Osteoblast (primary cell): ENCODE measurements at regions not wholly inside any gene's neighbourhood (a gene's known extent, or its start where the extent isn't known, plus 50 kb on each side); places are given as distances from the start of the nearest gene placed in this dataset.

ENCODE experiments used
- DNase-seq: peaks from one replicate; pipeline ENCODE4 v3.0.0; 2011; ENCODE audit warnings: low spot score, mixed read lengths; ENCODE audit not compliant: insufficient read length; ENCODE audit errors: missing footprints
- H2AFZ ChIP-seq: 2 replicates; pipeline ENCODE4 v1.6.0; 2011; ENCODE audit warnings: mild to moderate bottlenecking, low read length
- H3K27ac ChIP-seq: 2 replicates; pipeline ENCODE4 v1.5.1; 2011; ENCODE audit warnings: mild to moderate bottlenecking, low read depth, low read length, moderate library complexity
- H3K27me3 ChIP-seq: 2 replicates; pipeline ENCODE4 v1.6.0; 2012; ENCODE audit warnings: mild to moderate bottlenecking, control low read depth, inconsistent platforms, low read length, moderate library complexity; ENCODE audit not compliant: insufficient read depth
- H3K36me3 ChIP-seq: 2 replicates; pipeline ENCODE4 v1.5.1; 2011; ENCODE audit warnings: mild to moderate bottlenecking, low read length, control low read depth, moderate library complexity; ENCODE audit not compliant: insufficient read depth
- H3K4me1 ChIP-seq: 2 replicates; pipeline ENCODE4 v1.5.1; 2011; ENCODE audit warnings: mild to moderate bottlenecking, low read length, control low read depth, moderate library complexity; ENCODE audit not compliant: insufficient read depth
- H3K4me2 ChIP-seq: 2 replicates; pipeline ENCODE4 v1.6.0; 2011; ENCODE audit warnings: mild to moderate bottlenecking, low read length; ENCODE audit not compliant: insufficient read depth
- H3K4me3 ChIP-seq: fragments of 200-600 bp; sonication (generic); 3 replicates; pipeline ENCODE4 v1.5.1; 2012; ENCODE audit warnings: mild to moderate bottlenecking, low read length, inconsistent platforms; ENCODE audit not compliant: insufficient read depth
- H3K79me2 ChIP-seq: 2 replicates; pipeline ENCODE4 v1.6.0; 2012; ENCODE audit warnings: mild to moderate bottlenecking, low read length, control low read depth, inconsistent platforms; ENCODE audit not compliant: insufficient read depth
- H3K9me3 ChIP-seq: 2 replicates; pipeline ENCODE4 v1.5.1; 2011; ENCODE audit warnings: low read depth, low read length, control low read depth
- H4K20me1 ChIP-seq: 2 replicates; pipeline ENCODE4 v1.6.0; 2012; ENCODE audit warnings: mild to moderate bottlenecking, low read length, control low read depth; ENCODE audit not compliant: insufficient read depth
- CTCF ChIP-seq: IDR thresholded peaks from 2 replicates; pipeline ENCODE4 v1.5.1; 2011; ENCODE audit warnings: mild to moderate bottlenecking, low read depth, low read length, moderate library complexity; ENCODE audit errors: extremely low read depth

GRCh38 chrX:37943554-37944344, 62.6 kb upstream of the SYTL5 start:
- no peaks in the 10 kb centered on the region for H3K4me1 ChIP-seq
- no peak for TF ChIP-seq CTCF
- H3K4me2 ChIP-seq, result no peak overlapping the region
- no peaks in the 10 kb centered on the region for H3K36me3 ChIP-seq
- no peak overlapping the region for H3K27ac ChIP-seq
- DNase-seq, result no peak
- H3K9me3 ChIP-seq, result no peaks in the 10 kb centered on the region
- H3K27me3 ChIP-seq, result no peaks in the 10 kb centered on the region
- H2AFZ ChIP-seq, result no peak overlapping the region
- H4K20me1 ChIP-seq, result no peaks in the 10 kb centered on the region
- H3K4me3 ChIP-seq, result no peak overlapping the region
- H3K79me2 ChIP-seq, result no peaks in the 10 kb centered on the region

- H3K4me2 ChIP-seq, result no peak overlapping the region
- no peak for DNase-seq
- no peak overlapping the region for H2AFZ ChIP-seq
- no peak overlapping the region for H3K27ac ChIP-seq
- H3K79me2 ChIP-seq, result no peaks in the 10 kb centered on the region
- no peaks in the 10 kb centered on the region for H4K20me1 ChIP-seq
- no peaks in the 10 kb centered on the region for H3K4me1 ChIP-seq
- H3K27me3 ChIP-seq, result no peaks in the 10 kb centered on the region
- no peaks in the 10 kb centered on the region for H3K9me3 ChIP-seq
- H3K4me3 ChIP-seq, result no peak overlapping the region
- TF ChIP-seq CTCF, result no peak
- H3K36me3 ChIP-seq, result no peaks in the 10 kb centered on the region
These were observed 60.2 kb upstream of the SYTL5 start for GRCh38 chrX:37946197-37946596.

- Histone ChIP-seq H2AFZ (no peak overlapping the region), H3K36me3 (no peaks in the 10 kb centered on the region), H3K27me3 (no peaks in the 10 kb centered on the region), H3K4me2 (no peak overlapping the region), H4K20me1 (no peaks in the 10 kb centered on the region), H3K4me1 (peaks cover 4% of the 10 kb centered on the region), H3K79me2 (no peaks in the 10 kb centered on the region), H3K4me3 (no peak overlapping the region), H3K9me3 (no peaks in the 10 kb centered on the region), H3K27ac (no peak overlapping the region)
- no peak for DNase-seq
- no peak for TF ChIP-seq CTCF
These were observed 51.1 kb upstream of the SYTL5 start for GRCh38 chrX:37955273-37955672.

- peaks cover 4% of the 10 kb centered on the region for H3K4me1 ChIP-seq
- H2AFZ ChIP-seq, result no peak overlapping the region
- no peaks in the 10 kb centered on the region for H3K27me3 ChIP-seq
- no peak for TF ChIP-seq CTCF
- H3K36me3 ChIP-seq, result no peaks in the 10 kb centered on the region
- no peaks in the 10 kb centered on the region for H3K9me3 ChIP-seq
- H3K27ac ChIP-seq, result no peak overlapping the region
- no peak overlapping the region for H3K4me2 ChIP-seq
- H4K20me1 ChIP-seq, result no peaks in the 10 kb centered on the region
- DNase-seq, result no peak
- H3K4me3 ChIP-seq, result no peak overlapping the region
- H3K79me2 ChIP-seq, result no peaks in the 10 kb centered on the region
These were observed 50.1 kb upstream of the SYTL5 start for GRCh38 chrX:37956223-37956622.
